GM20000 (cell line): ENCODE measurements at regions not wholly inside any gene's neighbourhood (a gene's known extent, or its start where the extent isn't known, plus 50 kb on each side); places are given as distances from the start of the nearest gene placed in this dataset.

ENCODE experiments used
- DNase-seq: peaks from one replicate; pipeline ENCODE4 v3.0.0; 2012; ENCODE audit warnings: low spot score
- TF ChIP-seq, protein P1 (sequence below): IDR thresholded peaks from 2 replicates; pipeline ENCODE4 v1.5.1; 2012; ENCODE audit warnings: mild to moderate bottlenecking, control low read depth; ENCODE audit errors: extremely low read depth, missing control alignments

DNA sequence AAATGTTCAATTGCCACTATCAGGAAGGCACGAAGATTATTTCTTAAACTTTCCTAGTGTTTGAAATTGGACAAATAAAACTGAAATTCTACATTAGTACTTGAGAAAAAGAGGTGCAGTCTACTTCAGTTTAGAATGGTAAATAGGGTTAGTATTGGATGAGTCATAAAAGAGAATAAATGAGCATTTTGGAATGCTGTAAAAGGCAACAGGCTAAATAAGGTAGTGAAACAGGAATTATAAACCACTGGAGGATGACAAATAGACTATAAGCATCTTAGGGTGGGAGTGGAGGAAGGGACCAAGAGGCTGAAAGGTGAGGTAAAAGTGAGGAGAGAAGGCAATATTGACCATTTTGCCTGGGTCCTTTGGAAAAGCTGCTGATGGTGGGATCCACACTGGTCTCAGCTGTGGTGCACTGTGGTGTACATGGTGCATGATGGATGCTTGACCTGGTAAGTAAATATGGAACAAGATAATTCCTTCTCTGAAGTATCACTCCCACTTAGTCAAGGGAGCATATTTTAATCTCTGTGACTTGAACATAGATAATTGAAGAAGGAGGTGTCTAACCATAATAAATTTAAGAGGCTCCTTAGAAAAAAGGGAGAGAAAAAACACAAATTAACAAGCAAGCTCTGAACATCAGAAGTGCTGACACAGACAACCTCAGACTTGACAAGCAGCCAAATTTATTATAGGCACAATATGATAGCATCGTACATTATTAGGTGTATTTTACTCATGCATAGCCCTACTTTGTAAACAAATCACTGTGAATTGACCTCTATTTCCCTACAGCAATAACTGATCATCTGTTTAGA is 76.4 kb upstream of the SCIN start:
- no peak for DNase-seq
- TF ChIP-seq, protein P1, sequence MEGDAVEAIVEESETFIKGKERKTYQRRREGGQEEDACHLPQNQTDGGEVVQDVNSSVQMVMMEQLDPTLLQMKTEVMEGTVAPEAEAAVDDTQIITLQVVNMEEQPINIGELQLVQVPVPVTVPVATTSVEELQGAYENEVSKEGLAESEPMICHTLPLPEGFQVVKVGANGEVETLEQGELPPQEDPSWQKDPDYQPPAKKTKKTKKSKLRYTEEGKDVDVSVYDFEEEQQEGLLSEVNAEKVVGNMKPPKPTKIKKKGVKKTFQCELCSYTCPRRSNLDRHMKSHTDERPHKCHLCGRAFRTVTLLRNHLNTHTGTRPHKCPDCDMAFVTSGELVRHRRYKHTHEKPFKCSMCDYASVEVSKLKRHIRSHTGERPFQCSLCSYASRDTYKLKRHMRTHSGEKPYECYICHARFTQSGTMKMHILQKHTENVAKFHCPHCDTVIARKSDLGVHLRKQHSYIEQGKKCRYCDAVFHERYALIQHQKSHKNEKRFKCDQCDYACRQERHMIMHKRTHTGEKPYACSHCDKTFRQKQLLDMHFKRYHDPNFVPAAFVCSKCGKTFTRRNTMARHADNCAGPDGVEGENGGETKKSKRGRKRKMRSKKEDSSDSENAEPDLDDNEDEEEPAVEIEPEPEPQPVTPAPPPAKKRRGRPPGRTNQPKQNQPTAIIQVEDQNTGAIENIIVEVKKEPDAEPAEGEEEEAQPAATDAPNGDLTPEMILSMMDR: no peak

DNA sequence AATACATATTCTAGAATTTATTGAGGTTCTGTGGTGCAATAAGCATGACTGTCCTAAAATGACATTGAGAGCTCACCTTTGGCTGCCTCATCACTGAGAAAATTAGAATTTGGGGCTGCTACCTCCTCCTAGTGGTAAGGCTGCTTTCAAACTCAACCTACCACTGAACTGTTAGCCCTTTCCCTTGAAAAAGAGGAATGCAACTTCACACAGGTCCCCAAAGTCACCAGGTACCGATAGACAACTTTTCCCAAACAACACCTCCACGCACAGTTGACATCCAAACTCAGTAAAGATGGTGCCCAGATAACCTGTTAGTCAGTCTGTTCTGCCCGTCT is 75.9 kb upstream of the SCIN start:
- DNase-seq: no peak
- TF ChIP-seq, protein P1: peak; percentile 10

DNA sequence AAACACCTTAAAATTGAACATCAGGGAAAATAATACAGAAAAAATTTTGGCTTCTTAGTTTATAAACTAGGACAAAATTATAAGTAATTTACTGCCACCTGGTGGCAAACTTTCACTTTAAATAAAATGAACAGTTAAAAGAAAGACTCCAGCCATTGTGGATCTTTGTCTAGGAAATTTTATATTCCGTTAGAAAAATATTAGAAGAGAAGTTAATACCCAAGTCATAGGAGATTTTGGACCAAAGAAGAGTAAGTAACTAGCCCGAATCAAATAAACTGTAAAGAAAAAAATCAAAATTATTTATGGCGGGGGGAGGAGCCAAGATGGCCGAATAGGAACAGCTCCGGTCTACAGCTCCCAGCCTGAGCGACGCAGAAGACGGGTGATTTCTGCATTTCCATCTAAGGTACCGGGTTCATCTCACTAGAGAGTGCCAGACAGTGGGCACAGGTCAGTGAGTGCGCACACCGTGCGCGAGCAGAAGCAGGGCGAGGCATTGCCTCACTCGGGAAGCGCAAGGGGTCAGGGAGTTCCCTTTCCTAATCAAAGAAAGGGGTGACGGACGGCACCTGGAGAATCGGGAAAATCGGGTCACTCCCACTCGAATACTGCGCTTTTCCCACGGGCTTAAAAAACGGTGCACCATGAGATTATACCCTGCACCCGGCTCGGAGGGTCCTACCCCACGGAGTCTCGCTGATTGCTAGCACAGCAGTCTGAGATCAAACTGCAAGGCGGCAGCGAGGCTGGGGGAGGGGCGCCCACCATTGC is 73.4 kb upstream of the SCIN start:
- DNase-seq: peak; percentile 16

GRCh38 chr7:12504149-12504548 is 66.4 kb upstream of the SCIN start:
- TF ChIP-seq, protein P1: no peak
- no peak for DNase-seq

GRCh38 chr7:12508005-12508404 is 62.5 kb upstream of the SCIN start:
- DNase-seq: no peak

DNA sequence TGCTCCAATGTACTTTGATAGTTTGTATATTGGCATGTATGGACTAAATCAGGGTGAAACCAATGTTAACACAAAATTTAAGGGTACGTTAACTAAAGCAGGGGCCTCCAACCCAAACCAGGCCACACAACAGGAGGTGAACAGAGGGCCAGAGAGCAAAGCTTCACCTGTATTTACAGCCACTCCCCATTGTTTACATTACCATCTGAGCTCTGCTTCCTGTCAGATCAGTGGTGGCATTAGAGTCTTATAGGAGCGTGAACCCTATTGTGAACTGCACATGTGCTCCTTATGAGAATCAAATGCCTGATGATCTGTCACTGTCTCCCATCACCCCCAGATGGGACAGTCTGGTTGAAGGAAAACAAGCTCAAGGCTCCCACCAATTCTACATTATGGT is 62.0 kb upstream of the SCIN start:
- TF ChIP-seq, protein P1: no peak
- no peak for DNase-seq

More at GRCh38 chr7:12508005-12508404, 62.5 kb upstream of the SCIN start:
- TF ChIP-seq, protein P1: no peak

GRCh38 chr7:12517451-12517850 is 53.1 kb upstream of the SCIN start:
- TF ChIP-seq, protein P1: no peak
- DNase-seq: no peak
